C4-2B (cell line): ENCODE measurements at regions not wholly inside any gene's neighbourhood (a gene's known extent, or its start where the extent isn't known, plus 50 kb on each side); places are given as distances from the start of the nearest gene placed in this dataset.

Experiments
- CTCF ChIP-seq: fragments of 450-650 bp; conservative IDR thresholded peaks from 2 replicates; pipeline ENCODE4 v1.5.1; 2017; ENCODE audit warnings: mild to moderate bottlenecking
- ZFX ChIP-seq: fragments of 450-650 bp; IDR thresholded peaks from 2 replicates; pipeline ENCODE4 v1.6.1; 2017

- no peak for TF ChIP-seq CTCF
- no peak for TF ChIP-seq ZFX
Observed at GRCh38 chr7:33802600-33802999, 102.7 kb upstream of the BMPER start.
